Activated T-helper 9 cell treated with anti-CD3 and anti-CD28 coated beads, Interleukin-2, amount 50 U/mL, for 16 hours (primary cell): ENCODE measurements at regions not wholly inside any gene's neighbourhood (a gene's known extent, or its start where the extent isn't known, plus 50 kb on each side); places are given as distances from the start of the nearest gene placed in this dataset.
"Not testable (repeated sequence)": the region's sequence is repeated elsewhere in the genome, so short reads cannot be mapped to it uniquely, and the experiment has no call there.

Source experiments
- DNase-seq: peaks from one replicate; pipeline ENCODE4 v3.0.0-alpha.2; 2020; ENCODE audit warnings: low read depth

GRCh38 chr15:88965097-88965496 is 51.9 kb upstream of the MFGE8 start:
- DNase-seq: not testable (repeated sequence)

GRCh38 chr15:88970232-88970631 is 57.1 kb upstream of the MFGE8 start:
- DNase-seq: no peak

GRCh38 chr15:88974392-88974791 is 61.2 kb upstream of the MFGE8 start:
- DNase-seq: no peak

GRCh38 chr15:88975891-88976290 is 62.7 kb upstream of the MFGE8 start:
- no peak for DNase-seq

GRCh38 chr15:88976656-88977055 is 63.5 kb upstream of the MFGE8 start:
- DNase-seq: no peak

GRCh38 chr15:88979674-88980073 is 66.5 kb upstream of the MFGE8 start:
- DNase-seq: no peak

GRCh38 chr15:88980498-88980897 is 67.3 kb upstream of the MFGE8 start:
- no peak for DNase-seq

- no peak for DNase-seq
Observed at GRCh38 chr15:88981244-88982215, 68.4 kb upstream of the MFGE8 start.

GRCh38 chr15:88982304-88982945 is 69.2 kb upstream of the MFGE8 start:
- DNase-seq: no peak

GRCh38 chr15:88982946-88983342 is 69.8 kb upstream of the MFGE8 start:
- DNase-seq: no peak

- no peak for DNase-seq
Observed at GRCh38 chr15:88983861-88984429, 70.8 kb upstream of the MFGE8 start.

- DNase-seq: no peak
Observed at GRCh38 chr15:88985547-88986393, 72.6 kb upstream of the MFGE8 start.

GRCh38 chr15:88986949-88987590 is 73.9 kb upstream of the MFGE8 start:
- DNase-seq: no peak

- no peak for DNase-seq
Observed at GRCh38 chr15:88987591-88987933, 74.4 kb upstream of the MFGE8 start.

GRCh38 chr15:88987934-88988671 is 74.9 kb upstream of the MFGE8 start:
- no peak for DNase-seq

- no peak for DNase-seq
Observed at GRCh38 chr15:88989578-88989977, 76.4 kb upstream of the MFGE8 start.

- no peak for DNase-seq
Observed at GRCh38 chr15:88990185-88990679, 77.1 kb upstream of the MFGE8 start.

- DNase-seq: no peak
Observed at GRCh38 chr15:88992216-88992615, 79.0 kb upstream of the MFGE8 start.

- no peak for DNase-seq
Observed at GRCh38 chr15:88992912-88993376, 79.8 kb upstream of the MFGE8 start.

- no peak for DNase-seq
Observed at GRCh38 chr15:88993662-88994061, 80.5 kb upstream of the MFGE8 start.

GRCh38 chr15:88994286-88994685 is 81.1 kb upstream of the MFGE8 start:
- DNase-seq: no peak
